ENCODE measurements at regions not wholly inside any gene's neighbourhood (a gene's known extent, or its start where the extent isn't known, plus 50 kb on each side); places are given as distances from the start of the nearest gene placed in this dataset.

GRCh38 chr3:157816896-157817295, 289.3 kb downstream of the SHOX2 start:
- Histone ChIP-seq H4K8ac (ENCODE audit: low read length) (no peak overlapping the region), H4K91ac (ENCODE audit: low read length) (no peak overlapping the region), H3K27ac (ENCODE audit: low read length, poor library complexity, severe bottlenecking) (no peak overlapping the region), H2AK5ac (ENCODE audit: low read length, severe bottlenecking) (no peak overlapping the region), H3K4ac (ENCODE audit: low read depth in 1 of 2, low read length in 2 of 2) (no peak overlapping the region), H3K14ac (ENCODE audit: low read length in 2 of 2) (no peak overlapping the region), H3K9me3 (ENCODE audit: control insufficient read depth, low read length) (no peaks in the 10 kb centered on the region), H3K4me3 (ENCODE audit: insufficient read depth in 1 of 2, low read depth in 1 of 2, low read length in 2 of 2) (no peak overlapping the region), H3K18ac (ENCODE audit: low read depth in 1 of 2, low read length in 2 of 2) (no peak overlapping the region), H3K23ac (ENCODE audit: low read length in 2 of 2) (no peak overlapping the region), H2BK120ac (ENCODE audit: low read depth, low read length) (no peak overlapping the region), H2AFZ (ENCODE audit: low read depth, low read length) (no peak overlapping the region), H3K4me1 (ENCODE audit: control insufficient read depth, insufficient read depth, low read depth, low read length) (no peaks in the 10 kb centered on the region), H2BK12ac (ENCODE audit: low read length in 2 of 2) (no peak overlapping the region), H2BK15ac (ENCODE audit: low read depth, poor library complexity, severe bottlenecking) (no peak overlapping the region), H3K27me3 (ENCODE audit: control insufficient read depth in 1 of 2, insufficient read depth in 1 of 2, low read length in 2 of 2) (peaks cover 0 to 3% of the 10 kb centered on the region in 2 experiments), H3K4me2 (ENCODE audit: low read length, poor library complexity, severe bottlenecking) (no peak overlapping the region), H3K79me1 (replicated peaks; ENCODE audit: low read length, poor library complexity, severe bottlenecking) (no peaks in the 10 kb centered on the region), H3K9ac (ENCODE audit: low read length) (no peak overlapping the region), H3K36me3 (ENCODE audit: control insufficient read depth in 1 of 2, insufficient read depth in 2 of 2, low read depth in 1 of 2, low read length in 2 of 2) (no peaks in the 10 kb centered on the region), H2BK5ac (ENCODE audit: low read depth, low read length, poor library complexity, severe bottlenecking) (no peak overlapping the region)
- WGBS = no CpG with 5 or more reads among the region's 1 CpG
- DNase-seq = no peak

GRCh38 chr3:157816296-157816695, 289.9 kb downstream of the SHOX2 start:
- H3K14ac ChIP-seq (ENCODE audit: low read length in 2 of 2) = no peak overlapping the region
- no peak overlapping the region for H2AK5ac ChIP-seq (ENCODE audit: low read length, severe bottlenecking)
- no peak overlapping the region for H3K18ac ChIP-seq (ENCODE audit: low read depth in 1 of 2, low read length in 2 of 2)
- no peaks in the 10 kb centered on the region for H3K4me1 ChIP-seq (ENCODE audit: control insufficient read depth, insufficient read depth, low read depth, low read length)
- no peak overlapping the region for H3K9ac ChIP-seq (ENCODE audit: low read length)
- no peak overlapping the region for H3K23ac ChIP-seq (ENCODE audit: low read length in 2 of 2)
- H3K36me3 ChIP-seq (ENCODE audit: control insufficient read depth in 1 of 2, insufficient read depth in 2 of 2, low read depth in 1 of 2, low read length in 2 of 2) = no peaks in the 10 kb centered on the region
- no peak overlapping the region for H2BK15ac ChIP-seq (ENCODE audit: low read depth, poor library complexity, severe bottlenecking)
- H2AFZ ChIP-seq (ENCODE audit: low read depth, low read length) = no peak overlapping the region
- no peak for DNase-seq
- no peak overlapping the region for H2BK12ac ChIP-seq (ENCODE audit: low read length in 2 of 2)
- H3K4me2 ChIP-seq (ENCODE audit: low read length, poor library complexity, severe bottlenecking) = no peak overlapping the region
- H3K9me3 ChIP-seq (ENCODE audit: control insufficient read depth, low read length) = no peaks in the 10 kb centered on the region
- H2BK5ac ChIP-seq (ENCODE audit: low read depth, low read length, poor library complexity, severe bottlenecking) = no peak overlapping the region
- H3K79me1 ChIP-seq (replicated peaks; ENCODE audit: low read length, poor library complexity, severe bottlenecking) = no peaks in the 10 kb centered on the region
- peaks cover 0 to 3% of the 10 kb centered on the region in 2 experiments for H3K27me3 ChIP-seq (ENCODE audit: control insufficient read depth in 1 of 2, insufficient read depth in 1 of 2, low read length in 2 of 2)
- H3K4me3 ChIP-seq (ENCODE audit: insufficient read depth in 1 of 2, low read depth in 1 of 2, low read length in 2 of 2) = no peak overlapping the region
- no peak overlapping the region for H4K8ac ChIP-seq (ENCODE audit: low read length)
- H3K4ac ChIP-seq (ENCODE audit: low read depth in 1 of 2, low read length in 2 of 2) = no peak overlapping the region
- no peak overlapping the region for H4K91ac ChIP-seq (ENCODE audit: low read length)
- no peak overlapping the region for H3K27ac ChIP-seq (ENCODE audit: low read length, poor library complexity, severe bottlenecking)
- H2BK120ac ChIP-seq (ENCODE audit: low read depth, low read length) = no peak overlapping the region

GRCh38 chr3:157815739-157816138, 290.5 kb downstream of the SHOX2 start:
- H3K9ac ChIP-seq (ENCODE audit: low read length) = no peak overlapping the region
- H2BK120ac ChIP-seq (ENCODE audit: low read depth, low read length) = no peak overlapping the region
- no peak for DNase-seq
- no peaks in the 10 kb centered on the region for H3K9me3 ChIP-seq (ENCODE audit: control insufficient read depth, low read length)
- no peak overlapping the region for H3K23ac ChIP-seq (ENCODE audit: low read length in 2 of 2)
- no peak overlapping the region for H3K4me3 ChIP-seq (ENCODE audit: insufficient read depth in 1 of 2, low read depth in 1 of 2, low read length in 2 of 2)
- no peak overlapping the region for H3K4me2 ChIP-seq (ENCODE audit: low read length, poor library complexity, severe bottlenecking)
- H2AFZ ChIP-seq (ENCODE audit: low read depth, low read length) = no peak overlapping the region
- no peak overlapping the region for H3K27ac ChIP-seq (ENCODE audit: low read length, poor library complexity, severe bottlenecking)
- H2BK5ac ChIP-seq (ENCODE audit: low read depth, low read length, poor library complexity, severe bottlenecking) = no peak overlapping the region
- no peak overlapping the region for H4K8ac ChIP-seq (ENCODE audit: low read length)
- WGBS = 77% methylated on average over 3 of the region's 3 CpGs
- H2BK15ac ChIP-seq (ENCODE audit: low read depth, poor library complexity, severe bottlenecking) = no peak overlapping the region
- H2AK5ac ChIP-seq (ENCODE audit: low read length, severe bottlenecking) = no peak overlapping the region
- H3K18ac ChIP-seq (ENCODE audit: low read depth in 1 of 2, low read length in 2 of 2) = no peak overlapping the region
- H3K4me1 ChIP-seq (ENCODE audit: control insufficient read depth, insufficient read depth, low read depth, low read length) = no peaks in the 10 kb centered on the region
- H3K27me3 ChIP-seq (ENCODE audit: control insufficient read depth in 1 of 2, insufficient read depth in 1 of 2, low read length in 2 of 2) = peaks cover 0 to 3% of the 10 kb centered on the region in 2 experiments
- H3K14ac ChIP-seq (ENCODE audit: low read length in 2 of 2) = no peak overlapping the region
- H3K79me1 ChIP-seq (replicated peaks; ENCODE audit: low read length, poor library complexity, severe bottlenecking) = no peaks in the 10 kb centered on the region
- no peak overlapping the region for H4K91ac ChIP-seq (ENCODE audit: low read length)
- no peak overlapping the region for H2BK12ac ChIP-seq (ENCODE audit: low read length in 2 of 2)
- H3K36me3 ChIP-seq (ENCODE audit: control insufficient read depth in 1 of 2, insufficient read depth in 2 of 2, low read depth in 1 of 2, low read length in 2 of 2) = no peaks in the 10 kb centered on the region
- no peak overlapping the region for H3K4ac ChIP-seq (ENCODE audit: low read depth in 1 of 2, low read length in 2 of 2)

GRCh38 chr3:157810924-157811718, 295.1 kb downstream of the SHOX2 start:
- Histone ChIP-seq H2AFZ (ENCODE audit: low read depth, low read length) (no peak overlapping the region), H3K4me1 (ENCODE audit: control insufficient read depth, insufficient read depth, low read depth, low read length) (no peaks in the 10 kb centered on the region), H3K27ac (ENCODE audit: low read length, poor library complexity, severe bottlenecking) (no peak overlapping the region), H3K4me2 (ENCODE audit: low read length, poor library complexity, severe bottlenecking) (no peak overlapping the region), H2BK12ac (ENCODE audit: low read length in 2 of 2) (no peak overlapping the region), H3K36me3 (ENCODE audit: control insufficient read depth in 1 of 2, insufficient read depth in 2 of 2, low read depth in 1 of 2, low read length in 2 of 2) (no peaks in the 10 kb centered on the region), H3K14ac (ENCODE audit: low read length in 2 of 2) (no peak overlapping the region), H2BK15ac (ENCODE audit: low read depth, poor library complexity, severe bottlenecking) (no peak overlapping the region), H3K4ac (ENCODE audit: low read depth in 1 of 2, low read length in 2 of 2) (no peak overlapping the region), H2BK120ac (ENCODE audit: low read depth, low read length) (no peak overlapping the region), H3K9me3 (ENCODE audit: control insufficient read depth, low read length) (no peaks in the 10 kb centered on the region), H3K79me1 (replicated peaks; ENCODE audit: low read length, poor library complexity, severe bottlenecking) (no peaks in the 10 kb centered on the region), H4K91ac (ENCODE audit: low read length) (no peak overlapping the region), H3K27me3 (ENCODE audit: control insufficient read depth in 1 of 2, insufficient read depth in 1 of 2, low read length in 2 of 2) (no peaks in the 10 kb centered on the region), H3K23ac (ENCODE audit: low read length in 2 of 2) (no peak overlapping the region), H2BK5ac (ENCODE audit: low read depth, low read length, poor library complexity, severe bottlenecking) (no peak overlapping the region), H2AK5ac (ENCODE audit: low read length, severe bottlenecking) (no peak overlapping the region), H3K18ac (ENCODE audit: low read depth in 1 of 2, low read length in 2 of 2) (no peak overlapping the region), H3K4me3 (ENCODE audit: insufficient read depth in 1 of 2, low read depth in 1 of 2, low read length in 2 of 2) (no peak overlapping the region), H3K9ac (ENCODE audit: low read length) (no peak overlapping the region), H4K8ac (ENCODE audit: low read length) (no peak overlapping the region)
- DNase-seq = no peak
- WGBS = 94% methylated on average over 2 of the region's 3 CpGs

Measured in mesenchymal stem cell (in vitro differentiated cells and primary cell).